HG03469 (cell line): ENCODE measurements at regions not wholly inside any gene's neighbourhood (a gene's known extent, or its start where the extent isn't known, plus 50 kb on each side); places are given as distances from the start of the nearest gene placed in this dataset.
"Not testable (repeated sequence)": the region's sequence is repeated elsewhere in the genome, so short reads cannot be mapped to it uniquely, and the experiment has no call there.

Experiments
- ATAC-seq: cut with Tn5 transposase; IDR thresholded peaks from one replicate; pipeline ENCODE4 v1.9.1; 2021; ENCODE audit warnings: mild to moderate bottlenecking, moderate library complexity, moderate number of reproducible peaks; ENCODE audit not compliant: unreplicated experiment

GRCh38 chr6:79810185-79810705, 137.1 kb downstream of the ELOVL4 start:
- ATAC-seq: no peak

DNA sequence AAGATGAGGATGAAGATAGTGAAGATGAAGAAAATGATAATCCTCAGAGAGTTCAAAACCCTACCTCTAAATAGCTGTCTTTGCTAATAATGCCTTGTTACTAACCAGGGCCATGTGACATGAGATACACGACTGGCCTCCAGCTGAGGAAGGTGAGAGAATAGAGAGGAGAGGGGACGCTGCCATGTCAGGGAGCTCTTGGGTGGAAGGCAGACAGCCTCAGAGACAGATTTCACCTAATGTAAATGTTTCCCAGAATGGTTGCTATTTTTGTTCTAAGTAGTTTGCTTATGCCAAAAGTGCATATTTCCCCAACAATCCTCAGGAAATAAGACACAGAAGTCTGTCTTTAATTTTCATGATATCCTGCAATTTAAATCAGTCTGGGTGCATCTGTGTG, 138.4 kb downstream of the ELOVL4 start:
- ATAC-seq: no peak

- not testable (repeated sequence) for ATAC-seq
Observed at GRCh38 chr6:79806661-79807060, 140.7 kb downstream of the ELOVL4 start.

- ATAC-seq: no peak
Observed at GRCh38 chr6:79804732-79805131, 142.6 kb downstream of the ELOVL4 start.

- no peak for ATAC-seq
Observed at GRCh38 chr6:79803917-79804316, 143.4 kb downstream of the ELOVL4 start.

DNA sequence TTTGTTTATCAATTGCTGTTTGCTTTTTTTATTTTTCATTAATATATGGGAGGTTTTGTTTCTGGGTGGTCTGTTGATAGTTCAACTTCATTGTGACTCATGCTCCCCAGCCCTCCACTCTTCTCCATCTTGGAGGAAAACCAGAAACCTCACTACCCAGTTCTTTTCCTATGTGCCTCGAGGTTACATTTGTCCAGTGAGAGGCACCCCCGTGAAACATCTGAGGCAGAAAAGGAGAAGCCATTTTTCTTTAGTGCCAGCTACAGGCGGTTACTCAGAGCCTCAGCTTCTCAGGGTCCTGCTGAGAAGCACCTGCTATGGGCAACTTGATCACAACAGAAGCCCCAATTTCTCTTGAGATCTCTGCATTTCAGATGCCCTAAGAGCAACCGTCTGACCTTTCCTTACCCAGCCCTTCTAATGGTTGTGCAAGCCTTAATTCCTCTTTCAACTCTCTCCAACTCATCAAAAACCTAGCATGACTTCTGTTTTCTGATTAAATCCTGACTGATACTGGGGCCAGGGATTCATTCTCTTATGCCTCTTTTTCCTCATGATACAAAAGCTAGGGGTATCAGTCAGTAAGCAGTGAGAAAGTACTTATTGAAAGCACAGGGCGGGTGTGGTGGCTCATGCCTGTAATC, 144.6 kb downstream of the ELOVL4 start:
- ATAC-seq: no peak

DNA sequence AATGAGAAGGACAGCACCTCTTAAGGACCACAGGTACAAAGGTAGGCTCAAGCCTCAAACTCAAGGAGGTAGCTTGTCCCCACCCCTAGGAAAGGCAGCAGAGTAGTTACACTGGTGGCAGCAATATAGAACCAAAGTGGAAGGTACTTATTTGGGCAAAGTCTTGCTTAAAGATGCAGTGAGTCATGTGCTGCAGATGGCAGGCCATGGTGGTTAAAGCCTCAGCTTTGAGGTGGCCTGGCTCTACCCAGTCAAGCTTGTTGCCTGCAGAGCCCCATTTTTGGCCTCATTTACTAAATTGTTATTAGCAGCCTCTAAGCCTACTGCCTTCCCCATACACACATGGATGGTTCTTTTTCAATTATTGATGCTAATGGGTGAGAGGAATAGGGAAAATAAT, 146.0 kb downstream of the ELOVL4 start:
- no peak for ATAC-seq

DNA sequence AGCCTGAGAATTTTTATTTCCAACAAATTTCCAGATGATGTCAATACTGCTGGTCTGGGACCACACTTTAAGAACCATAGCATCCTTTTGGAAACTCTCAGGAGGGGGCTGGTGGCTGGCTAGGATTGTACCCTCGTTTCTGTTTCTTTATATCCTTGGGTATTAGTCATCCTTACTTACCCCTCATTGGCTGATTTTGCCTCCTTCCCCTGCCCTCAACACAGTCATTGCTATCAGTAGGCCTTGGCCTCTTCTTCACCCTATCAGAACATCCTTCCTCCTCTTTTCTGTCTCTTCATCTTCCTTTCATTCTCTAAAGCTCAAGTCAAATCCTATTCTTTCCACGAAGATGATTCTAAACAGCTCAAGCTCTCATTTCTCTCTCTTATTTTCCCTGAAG, 148.5 kb downstream of the ELOVL4 start:
- ATAC-seq: no peak

- ATAC-seq: no peak
Observed at GRCh38 chr6:79797912-79798311, 149.4 kb downstream of the ELOVL4 start.

- ATAC-seq: no peak
Observed at GRCh38 chr6:79797163-79797764, 150.1 kb downstream of the ELOVL4 start.

GRCh38 chr6:79796197-79796596, 151.2 kb downstream of the ELOVL4 start:
- ATAC-seq: no peak

DNA sequence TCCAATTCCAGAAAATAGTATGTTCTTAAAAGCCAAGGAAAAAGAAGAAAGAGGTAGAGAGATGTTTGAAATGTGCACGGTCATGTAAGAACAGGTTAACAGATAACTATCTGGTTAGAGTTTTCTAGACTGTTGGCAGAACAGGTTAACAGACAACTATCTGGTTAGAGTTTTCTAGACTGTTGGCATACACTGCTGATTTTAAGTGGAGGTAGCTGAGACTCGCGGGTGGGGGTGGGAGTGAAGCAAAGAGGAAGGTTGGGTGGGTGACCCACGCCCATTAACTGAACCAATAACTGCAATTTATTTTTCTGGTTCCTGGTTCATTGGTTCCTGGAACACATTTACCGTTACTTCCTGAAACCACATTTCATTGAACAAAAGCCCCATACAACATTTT, 157.5 kb downstream of the ELOVL4 start:
- ATAC-seq: no peak

GRCh38 chr6:79788756-79789155, 157.6 kb downstream of the SH3BGRL2 start:
- no peak for ATAC-seq

DNA sequence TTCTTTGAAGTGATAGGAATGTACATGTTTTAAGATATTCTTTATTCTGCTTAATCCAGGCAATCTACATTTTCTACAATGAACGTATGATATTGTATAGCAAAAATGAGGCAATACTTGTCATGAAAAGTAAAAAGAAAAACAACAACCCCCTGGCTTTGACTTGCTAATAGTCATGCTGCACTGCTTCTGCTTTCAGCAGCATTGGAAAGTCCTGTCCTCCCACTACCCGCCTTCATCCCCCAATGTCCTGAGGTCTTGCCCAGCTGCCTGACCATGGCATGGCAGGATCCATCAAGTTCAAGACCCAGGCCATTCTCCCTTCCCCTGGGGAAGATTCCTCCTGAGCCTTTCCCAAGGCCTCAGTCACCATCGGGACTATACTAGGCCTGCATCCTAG, 156.5 kb downstream of the SH3BGRL2 start:
- ATAC-seq: no peak

- ATAC-seq: no peak
Observed at GRCh38 chr6:79784395-79784753, 153.2 kb downstream of the SH3BGRL2 start.

DNA sequence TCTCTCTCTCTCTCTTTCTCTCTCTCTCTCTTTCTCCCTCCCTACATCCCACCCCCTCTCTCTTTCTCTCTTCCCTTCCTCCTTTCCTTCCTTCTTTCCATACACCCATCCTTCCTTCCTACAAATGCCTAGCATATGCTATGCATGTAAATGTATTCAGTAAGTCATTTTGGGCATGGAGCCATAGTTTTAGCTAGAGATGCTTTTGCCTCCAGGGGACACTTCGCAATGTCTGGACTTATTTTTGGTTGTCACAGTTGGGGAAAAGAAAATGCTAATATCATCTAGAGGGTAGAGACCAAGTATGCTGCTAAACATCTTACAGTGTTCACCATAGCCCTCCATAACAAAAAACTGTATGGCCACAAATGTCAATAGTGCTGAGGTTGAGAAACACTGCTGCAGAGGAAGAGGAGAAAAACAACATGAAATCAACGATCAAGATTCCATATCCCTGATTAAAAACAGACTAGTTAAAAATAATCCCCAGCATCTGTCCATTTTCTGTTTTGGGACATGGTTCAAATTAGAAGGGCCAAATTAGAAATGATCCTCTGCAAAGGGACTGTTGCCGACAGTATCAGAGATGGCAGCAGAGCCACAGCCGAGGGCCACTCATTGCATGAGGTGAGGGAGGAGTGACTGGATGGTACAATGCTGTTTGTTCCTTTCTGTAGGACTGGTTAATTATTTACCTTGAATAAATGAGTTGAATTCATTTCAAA, 152.7 kb downstream of the SH3BGRL2 start:
- no peak for ATAC-seq

DNA sequence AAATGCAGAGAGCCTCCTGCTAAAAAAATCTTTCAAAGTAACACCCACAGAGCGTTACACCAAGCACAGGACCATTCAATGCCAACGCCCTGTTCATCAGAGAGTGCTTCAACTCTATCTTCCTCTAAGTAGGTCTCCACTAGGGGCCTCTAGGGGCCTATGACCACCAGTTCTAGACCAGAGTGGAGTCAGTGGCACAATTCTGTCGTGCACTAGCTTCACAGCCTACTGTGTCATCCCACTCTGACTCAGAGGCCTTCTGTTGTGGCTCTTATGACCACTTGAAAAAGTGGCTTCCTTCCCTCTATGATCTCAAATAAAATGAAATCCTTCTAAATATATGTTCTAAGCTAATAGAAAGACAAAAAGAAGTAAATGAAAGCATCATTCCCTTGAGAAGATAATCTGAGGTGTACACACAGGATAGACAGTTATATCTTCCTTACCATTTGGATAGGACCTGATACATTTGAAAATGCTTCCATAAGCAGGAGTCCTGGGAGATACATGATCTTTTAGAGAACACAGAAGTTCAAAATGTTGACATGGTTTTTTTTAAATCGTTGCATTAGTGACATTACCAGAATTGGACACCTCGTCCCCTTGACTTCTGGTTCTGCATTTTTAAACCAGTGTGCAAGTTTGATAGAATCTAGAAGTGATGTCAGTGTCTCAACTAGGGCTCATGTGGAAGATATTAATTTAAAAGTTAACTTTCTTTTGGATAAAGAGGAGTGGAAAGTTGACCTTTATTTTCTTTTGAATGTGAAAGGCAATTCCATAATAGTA, 151.9 kb downstream of the SH3BGRL2 start:
- no peak for ATAC-seq

DNA sequence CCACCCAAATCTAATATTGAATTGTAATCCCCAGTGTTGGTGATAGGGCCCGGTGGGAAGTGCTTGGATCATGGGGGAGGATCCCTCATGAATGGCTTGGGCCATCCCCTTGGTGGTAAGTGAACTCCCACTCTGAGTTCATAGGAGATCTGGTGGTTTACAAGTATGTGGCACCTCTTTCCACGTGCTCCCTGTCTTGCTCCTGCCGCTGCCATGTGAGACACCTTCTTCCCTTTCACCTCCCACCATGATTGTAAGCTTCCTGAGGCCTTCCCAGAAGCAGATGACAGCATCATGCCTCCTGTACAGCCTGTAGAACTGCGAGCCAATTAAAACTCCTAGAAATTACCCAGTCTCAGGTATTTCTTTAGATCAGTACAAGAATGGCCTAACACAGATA, 150.8 kb downstream of the SH3BGRL2 start:
- no peak for ATAC-seq

GRCh38 chr6:79780881-79781280, 149.8 kb downstream of the SH3BGRL2 start:
- ATAC-seq: no peak

GRCh38 chr6:79778816-79779215, 147.7 kb downstream of the SH3BGRL2 start:
- ATAC-seq: no peak
